HepG2 (cell line): ENCODE measurements at regions not wholly inside any gene's neighbourhood (a gene's known extent, or its start where the extent isn't known, plus 50 kb on each side); places are given as distances from the start of the nearest gene placed in this dataset.
"Not testable (repeated sequence)": the region's sequence is repeated elsewhere in the genome, so short reads cannot be mapped to it uniquely, and the experiment has no call there.

Source experiments
- ATAC-seq: fragments of 200-7000 bp; cut with Tn5 transposase; 3 replicates; pipeline ENCODE4 v1.9.1; 2020; ENCODE audit warnings: mild to moderate bottlenecking, moderate library complexity
- BruUV-seq: library from RNA; stranded (reverse); fragments of 400-500 nt; replicated peaks from 2 replicates; lab custom pipeline; 2021; lab: Mats Ljungman, UMichigan
- CTCF ChIA-PET: fragments of 300-600 bp; formaldehyde crosslinking; extraction: SDS; loops from one replicate; lab custom pipeline; 2021; ENCODE audit warnings: low total read pairs, inconsistent platforms, low intra/inter-chr PET ratio; lab: Yijun Ruan, JAX
- POLR2A ChIA-PET: fragments of 350-600 bp; sonication (Branson Sonifier 250); formaldehyde crosslinking; loops from one replicate; lab custom pipeline; 2020; ENCODE audit warnings: antibody characterized with exemption, inconsistent platforms; lab: Yijun Ruan, JAX
- DNase-seq: peaks from one replicate; pipeline ENCODE4 v3.0.0-alpha.2; 2015; ENCODE audit warnings: low spot score
- FAIRE-seq: peaks from 3 replicates; lab custom pipeline; 2011; peaks lifted over from hg19 to GRCh38; lab: Jason Lieb, UNC
- H2AFZ ChIP-seq: one replicate; pipeline ENCODE4 v1.6.1; 2011; ENCODE audit warnings: low read length, inconsistent platforms
- H3K27ac ChIP-seq: fragments of 300-600 bp; 3 replicates; pipeline ENCODE4 v1.8.0; 2011; ENCODE audit warnings: mixed run types, mild to moderate bottlenecking, mixed read lengths, low read length, inconsistent platforms; ENCODE audit not compliant: insufficient read depth; ENCODE audit errors: extremely low read length
- H3K27me3 ChIP-seq, 2 experiments: fragments of 200-600 bp in 1 of 2; 2 replicates in 1 of 2; 3 replicates in 1 of 2; pipeline versions ENCODE4 v1.6.0 to v1.8.0; 2011; ENCODE audit warnings: low read length in 2 of 2, mild to moderate bottlenecking in 2 of 2, moderate library complexity in 2 of 2, inconsistent platforms in 1 of 2; ENCODE audit not compliant: insufficient read depth in 2 of 2, control insufficient read depth in 1 of 2
- H3K36me3 ChIP-seq, 2 experiments: fragments of 200-600 bp in 1 of 2; replicated peaks in 1 of 2; 2 replicates in 1 of 2; 3 replicates in 1 of 2; pipeline versions ENCODE4 v1.5.1 to v1.8.0; 2011; ENCODE audit warnings: low read length in 2 of 2, inconsistent platforms in 1 of 2; ENCODE audit not compliant: insufficient read depth in 2 of 2, control insufficient read depth in 1 of 2
- H3K4me1 ChIP-seq: 2 replicates; pipeline ENCODE4 v1.5.1; 2012; ENCODE audit warnings: low read length, inconsistent platforms; ENCODE audit not compliant: insufficient read depth
- H3K4me2 ChIP-seq: 2 replicates; pipeline ENCODE4 v1.6.0; 2011; ENCODE audit warnings: low read depth, low read length, inconsistent platforms
- H3K4me3 ChIP-seq, 3 experiments: fragments of 200-600 bp in 1 of 3; sonication (generic), shearing (Covaris generic) in 1 of 3; replicated peaks in 1 of 3; 2 replicates each; pipeline ENCODE4 v1.5.1; 2011 to 2016; ENCODE audit warnings: low read length in 3 of 3, inconsistent platforms in 2 of 3, low read depth in 2 of 3, mild to moderate bottlenecking in 2 of 3, control low read depth in 1 of 3, mixed read lengths in 1 of 3; ENCODE audit not compliant: insufficient read depth in 1 of 3
- H3K79me2 ChIP-seq: one replicate; pipeline ENCODE4 v1.6.1; 2011; ENCODE audit warnings: low read length, inconsistent platforms; ENCODE audit not compliant: insufficient read depth
- H3K9ac ChIP-seq: 2 replicates; pipeline ENCODE4 v1.6.0; 2011; ENCODE audit warnings: mild to moderate bottlenecking, low read depth, low read length, inconsistent platforms; ENCODE audit not compliant: insufficient read depth
- H3K9me3 ChIP-seq: 2 replicates; pipeline ENCODE4 v1.5.1; 2012; ENCODE audit warnings: mild to moderate bottlenecking, low read length
- H4K20me1 ChIP-seq: 2 replicates; pipeline ENCODE4 v1.6.0; 2011; ENCODE audit warnings: inconsistent platforms, mild to moderate bottlenecking, low read length, moderate library complexity; ENCODE audit not compliant: insufficient read depth
- EZH2 ChIP-seq: conservative IDR thresholded peaks from 2 replicates; pipeline ENCODE4 v1.6.1; 2012; ENCODE audit warnings: mild to moderate bottlenecking, low read depth, low read length, moderate library complexity
- RFX5 ChIP-seq: IDR thresholded peaks from 2 replicates; pipeline ENCODE4 v1.6.1; 2011; ENCODE audit warnings: low read depth, low read length, improper control_type of control experiment
- SALL2 ChIP-seq: sonication (generic); formaldehyde crosslinking; IDR thresholded peaks from 2 replicates; pipeline ENCODE4 v1.8.1; 2023; ENCODE audit warnings: mild to moderate bottlenecking, missing genetic modification reagents, inconsistent platforms
- ZNF609 ChIP-seq: sonication (generic); formaldehyde crosslinking; IDR thresholded peaks from 2 replicates; pipeline ENCODE4 v1.4.0; 2020; ENCODE audit warnings: mild to moderate bottlenecking, missing genetic modification reagents, borderline replicate concordance
- WGBS: methylation state at CpG from one replicate; pipeline ENCODE4 v1.1.6; 2017; ENCODE audit warnings: low lambda C conversion rate; 5-methylcytosine and 5-hydroxymethylcytosine counted together
- in situ Hi-C: cut with HindIII; loops from 2 replicates; pipeline ENCODE4 v1.10.0; 2017; ENCODE audit warnings: low pct_unique_long_range_greater_than_20kb; ENCODE audit not compliant: extremely low pct_ligation_motif_present
- intact Hi-C: fragments of 100-400 bp; cut with micrococcal nuclease; formaldehyde crosslinking; loops from one replicate; pipeline ENCODE4 v1.10.0; 2022; ENCODE audit not compliant: unreplicated experiment
- TF ChIP-seq, protein P1 (sequence below): sonication (generic); formaldehyde crosslinking; IDR thresholded peaks from 2 replicates; pipeline ENCODE4 v1.5.0; 2020; ENCODE audit warnings: missing genetic modification reagents

DNA sequence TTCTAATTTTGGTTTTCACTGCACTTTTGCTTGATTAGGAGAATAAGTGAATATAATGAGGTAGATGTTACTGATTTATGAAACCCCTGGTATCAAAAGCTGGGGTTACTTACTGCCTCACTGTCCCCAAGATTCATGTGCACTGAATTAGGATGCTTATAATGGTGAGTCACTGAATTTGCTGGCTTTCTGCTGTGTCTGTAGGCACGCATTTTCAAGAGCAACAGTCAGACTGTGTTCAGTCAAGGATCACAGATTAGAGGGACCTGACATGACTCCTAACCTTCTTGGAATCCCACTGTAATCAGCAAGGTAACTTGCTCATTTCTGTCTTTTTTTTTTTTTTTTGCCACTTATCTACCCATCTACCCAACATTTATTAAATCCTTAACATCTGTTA, 59.7 kb downstream of the GPR85 start:
- CTCF ChIA-PET: no interaction called here
- FAIRE-seq: no peak
- WGBS: 0% methylated on average over 1 of the region's 1 CpG
- no peak overlapping the region for H3K4me3 ChIP-seq
- no peaks in the 10 kb centered on the region for H3K27me3 ChIP-seq
- H4K20me1 ChIP-seq: no peaks in the 10 kb centered on the region
- H3K79me2 ChIP-seq: no peaks in the 10 kb centered on the region
- no peak for ATAC-seq
- H3K9ac ChIP-seq: no peak overlapping the region
- in situ Hi-C loops (no loop called here), intact Hi-C loops (no loop called here)
- H3K4me2 ChIP-seq: no peak overlapping the region
- no peaks in the 10 kb centered on the region for H3K36me3 ChIP-seq
- no peaks in the 10 kb centered on the region for H3K9me3 ChIP-seq
- DNase-seq: no peak
- no peak overlapping the region for H3K27ac ChIP-seq
- BruUV-seq: no TSS peak
- TF ChIP-seq RFX5: no peak
- TF ChIP-seq, protein P1, sequence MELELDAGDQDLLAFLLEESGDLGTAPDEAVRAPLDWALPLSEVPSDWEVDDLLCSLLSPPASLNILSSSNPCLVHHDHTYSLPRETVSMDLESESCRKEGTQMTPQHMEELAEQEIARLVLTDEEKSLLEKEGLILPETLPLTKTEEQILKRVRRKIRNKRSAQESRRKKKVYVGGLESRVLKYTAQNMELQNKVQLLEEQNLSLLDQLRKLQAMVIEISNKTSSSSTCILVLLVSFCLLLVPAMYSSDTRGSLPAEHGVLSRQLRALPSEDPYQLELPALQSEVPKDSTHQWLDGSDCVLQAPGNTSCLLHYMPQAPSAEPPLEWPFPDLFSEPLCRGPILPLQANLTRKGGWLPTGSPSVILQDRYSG: no peak
- TF ChIP-seq SALL2: no peak
- TF ChIP-seq EZH2: no peak
- no peak for TF ChIP-seq ZNF609
- TF ChIP-seq, all 625 proteins: peak for 0
- H2AFZ ChIP-seq: no peak overlapping the region
- no peaks in the 10 kb centered on the region for H3K4me1 ChIP-seq
- POLR2A ChIA-PET: no interaction called here

DNA sequence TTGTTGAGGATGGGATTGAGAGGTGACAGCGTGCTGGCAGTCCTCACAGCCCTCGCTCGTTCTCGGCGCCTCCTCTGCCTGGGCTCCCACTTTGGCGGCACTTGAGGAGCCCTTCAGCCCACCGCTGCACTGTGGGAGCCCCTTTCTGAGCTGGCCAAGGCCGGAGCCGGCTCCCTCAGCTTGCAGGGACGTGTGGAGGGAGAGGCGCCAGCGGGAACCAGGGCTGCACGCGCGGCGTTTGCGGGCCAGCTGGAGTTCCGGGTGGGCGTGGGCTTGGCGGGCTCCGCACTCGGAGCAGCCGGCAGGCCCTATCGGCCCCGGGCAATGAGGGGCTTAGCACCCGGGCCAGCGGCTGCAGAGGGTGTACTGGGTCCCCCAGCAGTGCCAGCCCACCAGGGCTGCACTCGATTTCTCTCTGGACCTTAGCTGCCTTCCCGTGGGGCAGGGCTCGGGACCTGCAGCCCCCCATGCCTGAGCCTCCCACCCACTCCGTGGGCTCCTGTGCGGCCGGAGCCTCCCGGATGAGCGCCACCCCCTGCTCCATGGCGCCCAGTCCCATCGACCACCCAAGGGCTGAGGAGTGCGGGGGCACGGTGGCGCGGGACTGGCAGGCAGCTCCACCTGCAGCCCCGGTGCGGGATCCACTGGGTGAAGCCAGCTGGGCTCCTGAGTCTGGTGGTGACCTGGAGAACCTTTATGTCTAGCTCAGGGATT, 69.3 kb downstream of the GPR85 start:
- H3K4me1 ChIP-seq, H3K9ac ChIP-seq, ATAC-seq, FAIRE-seq, H3K36me3 ChIP-seq, intact Hi-C loops, CTCF ChIA-PET, H3K4me2 ChIP-seq, H3K27me3 ChIP-seq, DNase-seq, H4K20me1 ChIP-seq, BruUV-seq, H3K4me3 ChIP-seq, H3K27ac ChIP-seq, H2AFZ ChIP-seq, POLR2A ChIA-PET, H3K79me2 ChIP-seq, H3K9me3 ChIP-seq: not testable (repeated sequence)
- in situ Hi-C loops: loop anchor here (25.0 kb wide), 1 partner anchor 270 kb away; no protein-coding TSS in a partner anchor
- 76% methylated on average over 7 of the region's 43 CpGs for WGBS
